Hematopoietic multipotent progenitor cell treated with erythropoietin and hydrocortisone succinate and interleukin-3 and kit ligand, for 8 days (in vitro differentiated cells): ENCODE measurements at regions not wholly inside any gene's neighbourhood (a gene's known extent, or its start where the extent isn't known, plus 50 kb on each side); places are given as distances from the start of the nearest gene placed in this dataset.

Experiments
- DNase-seq: peaks from one replicate; pipeline ENCODE4 v3.0.0-alpha.2; 2015

DNA sequence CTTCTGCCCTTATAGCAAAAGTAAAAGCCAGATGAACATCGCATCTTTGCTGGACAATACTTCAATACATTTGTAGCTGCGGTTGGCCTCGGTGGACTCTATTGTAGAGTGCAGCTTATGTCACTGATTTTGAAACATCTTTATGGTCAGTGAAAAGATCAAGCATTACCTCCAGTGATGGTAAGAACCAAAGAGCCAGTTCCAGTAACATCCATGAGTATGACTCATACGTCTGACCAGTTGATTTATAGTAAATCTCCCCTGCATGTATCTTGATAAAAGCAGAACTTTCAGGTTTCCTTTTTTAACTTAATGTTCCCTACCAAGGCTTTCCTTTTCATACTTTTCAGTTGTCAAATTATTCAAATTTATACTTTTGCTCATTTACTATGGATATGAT is 119.2 kb upstream of the HNRNPA3 start:
- no peak for DNase-seq

DNA sequence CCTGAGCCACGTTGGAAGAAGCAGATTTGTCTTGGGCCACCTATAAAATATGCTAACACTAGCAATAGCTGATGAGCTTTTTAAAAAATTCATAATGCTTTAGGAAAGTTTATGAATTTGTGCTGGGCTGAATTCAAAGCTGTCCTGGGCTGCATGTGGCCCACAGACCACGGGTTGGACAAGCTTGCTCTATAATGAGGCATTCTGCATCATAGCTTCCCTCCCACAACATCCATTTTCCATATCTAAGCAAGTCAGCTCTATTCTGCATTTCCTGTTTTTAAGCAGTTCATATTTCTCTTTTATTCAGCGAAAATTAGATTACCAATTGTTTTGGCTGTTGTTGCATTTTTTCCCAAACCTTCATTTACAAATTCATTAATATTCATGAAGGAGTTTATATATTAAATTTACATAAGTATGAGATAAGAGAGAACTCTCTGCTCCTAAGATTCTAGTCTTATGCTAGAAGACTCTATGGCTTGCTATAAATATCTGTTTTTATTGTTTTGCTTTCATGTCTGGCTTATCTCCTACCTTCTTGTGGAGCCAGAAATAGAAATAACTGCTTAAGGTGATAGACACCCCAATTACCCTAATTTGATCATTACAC is 114.5 kb upstream of the HNRNPA3 start:
- no peak for DNase-seq

- DNase-seq, result no peak
Measured at GRCh38 chr2:177101930-177102329, 110.7 kb upstream of the HNRNPA3 start.

- peak; percentile 2 for DNase-seq
Measured at GRCh38 chr2:177106212-177106611, 106.4 kb upstream of the HNRNPA3 start.

DNA sequence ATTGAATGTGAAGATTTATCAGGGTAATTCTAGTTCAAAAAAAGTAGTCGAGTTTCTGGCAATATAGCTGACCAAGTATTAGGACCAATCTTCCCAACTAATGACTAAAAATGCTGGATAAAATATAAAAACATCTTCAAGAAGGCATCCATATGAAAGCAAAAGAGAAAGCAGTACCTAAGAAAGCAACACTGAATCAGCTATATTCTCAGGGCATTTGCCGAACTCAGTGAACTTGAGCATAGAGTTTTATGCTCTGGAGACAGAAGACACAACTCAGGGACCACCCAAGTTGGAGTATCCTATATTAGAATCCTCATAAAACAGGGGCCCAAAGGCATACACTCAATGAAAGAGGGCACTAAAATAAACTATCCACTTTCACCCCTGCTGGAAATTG is 103.7 kb upstream of the HNRNPA3 start:
- DNase-seq, result no peak

GRCh38 chr2:177114712-177115111 is 97.9 kb upstream of the HNRNPA3 start:
- DNase-seq, result no peak

DNA sequence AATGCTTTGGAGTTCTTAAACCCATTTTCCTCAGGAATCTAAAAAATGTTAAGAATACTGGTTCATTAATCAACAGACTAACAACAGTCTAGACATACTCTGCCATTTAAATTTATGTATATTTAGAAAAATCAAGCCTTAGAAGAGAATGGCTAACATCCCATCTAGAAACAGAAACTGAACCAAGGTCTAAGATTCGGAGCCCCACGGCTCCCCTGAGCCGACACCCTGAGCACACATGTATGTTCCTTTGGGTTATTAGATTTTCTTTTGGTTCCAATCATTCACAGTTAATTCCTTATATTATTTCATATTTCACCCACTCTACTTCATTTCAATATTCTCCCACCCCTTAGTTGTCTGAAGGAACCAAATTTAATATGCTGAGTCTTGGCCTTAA is 94.8 kb upstream of the HNRNPA3 start:
- DNase-seq, result no peak

DNA sequence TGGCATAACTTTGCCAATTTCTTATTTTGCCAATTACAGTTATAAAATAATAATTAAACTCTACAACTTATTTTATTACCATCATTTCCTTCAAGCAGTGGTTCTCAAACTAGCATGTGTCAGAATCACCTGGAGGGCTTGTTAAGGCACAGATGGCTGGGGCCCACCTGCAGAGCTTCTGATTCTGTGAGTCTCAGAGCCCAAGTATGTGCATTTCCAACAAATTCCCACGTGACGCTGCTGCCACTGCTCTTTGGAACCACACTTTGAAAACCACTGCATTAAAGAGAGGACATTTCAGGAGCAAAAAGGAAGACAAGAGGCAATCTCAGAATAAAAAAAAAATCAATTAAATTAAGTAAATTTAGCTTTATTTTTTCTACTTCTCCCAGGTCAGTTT is 94.0 kb upstream of the HNRNPA3 start:
- no peak for DNase-seq

DNA sequence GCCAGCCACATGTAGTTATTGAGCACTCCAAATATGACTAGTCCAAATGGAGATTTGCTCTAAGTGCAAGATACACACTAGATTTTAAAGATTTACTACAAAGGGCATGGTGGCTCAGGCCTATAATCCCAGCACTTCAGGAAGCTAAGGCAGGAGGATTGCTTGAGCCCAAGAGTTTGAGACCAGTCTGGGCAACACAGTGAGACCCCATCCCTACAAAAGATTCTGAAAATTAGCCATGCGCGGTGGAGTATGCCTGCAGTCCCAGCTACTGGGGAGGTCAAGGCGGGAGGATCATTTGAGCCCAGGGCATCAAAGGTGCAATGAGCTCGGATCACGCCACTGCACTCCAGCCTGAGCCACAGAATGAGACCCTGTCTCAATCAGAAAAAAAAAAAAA is 93.5 kb upstream of the HNRNPA3 start:
- DNase-seq, result no peak

- no peak for DNase-seq
Measured at GRCh38 chr2:177123048-177123447, 89.5 kb upstream of the HNRNPA3 start.

DNA sequence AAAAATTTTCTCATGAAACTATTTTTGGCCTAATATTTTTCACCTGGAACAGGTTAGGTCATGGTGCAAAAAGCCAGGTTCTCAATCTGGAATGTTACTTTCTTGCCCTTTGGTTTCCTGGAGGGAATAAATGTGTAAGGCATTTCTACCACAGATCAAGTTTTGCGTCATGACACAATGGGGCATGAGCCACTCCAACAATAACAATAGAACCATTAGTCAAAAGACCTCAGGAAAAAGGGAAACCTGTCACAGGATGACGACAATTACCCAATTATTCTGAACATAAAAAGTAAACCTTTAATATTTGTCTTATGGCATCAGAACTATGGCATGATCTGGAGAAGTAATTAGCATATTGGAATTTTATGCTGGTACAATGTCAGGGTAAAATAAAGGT is 88.2 kb upstream of the HNRNPA3 start:
- no peak for DNase-seq

DNA sequence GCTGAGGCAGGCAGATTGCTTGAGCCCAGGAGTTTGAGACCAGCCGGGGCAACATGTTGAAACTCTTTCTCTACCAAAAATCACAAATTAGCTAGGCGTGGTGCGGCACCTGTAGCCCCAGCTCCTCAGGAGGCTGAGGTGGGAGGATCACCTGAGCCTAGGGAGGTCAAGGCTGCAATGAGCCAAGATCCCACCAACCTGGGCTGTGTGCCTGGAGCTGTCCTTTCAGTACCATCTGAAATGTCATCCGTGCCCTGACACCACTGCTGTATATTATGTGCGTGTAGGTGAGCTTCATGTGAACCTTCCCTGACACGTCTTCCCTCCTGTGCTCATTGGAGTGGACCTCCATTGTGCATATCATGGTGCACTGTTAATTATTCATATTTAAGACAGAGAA is 84.8 kb upstream of the HNRNPA3 start:
- DNase-seq, result no peak

- no peak for DNase-seq
Measured at GRCh38 chr2:177129610-177130009, 83.0 kb upstream of the HNRNPA3 start.

DNA sequence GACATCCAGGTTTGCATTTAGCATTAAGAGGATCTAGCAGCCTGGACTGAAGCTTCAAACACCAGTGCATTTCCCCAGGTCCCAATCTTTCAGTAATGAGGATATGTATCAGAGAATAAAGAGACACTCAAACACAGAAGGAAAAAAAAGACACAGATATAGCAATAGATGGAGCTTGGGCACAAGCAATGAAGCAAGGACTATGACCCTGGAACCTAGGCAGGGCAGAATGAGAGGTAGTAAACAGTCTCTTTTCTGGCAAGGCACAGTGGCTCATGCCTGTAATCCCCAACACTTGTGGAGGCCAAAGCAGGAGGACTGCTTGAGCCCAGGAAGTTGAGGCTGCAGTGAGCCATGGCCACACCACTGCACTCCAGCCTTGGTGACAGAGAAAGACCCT is 80.7 kb upstream of the HNRNPA3 start:
- DNase-seq, result no peak

DNA sequence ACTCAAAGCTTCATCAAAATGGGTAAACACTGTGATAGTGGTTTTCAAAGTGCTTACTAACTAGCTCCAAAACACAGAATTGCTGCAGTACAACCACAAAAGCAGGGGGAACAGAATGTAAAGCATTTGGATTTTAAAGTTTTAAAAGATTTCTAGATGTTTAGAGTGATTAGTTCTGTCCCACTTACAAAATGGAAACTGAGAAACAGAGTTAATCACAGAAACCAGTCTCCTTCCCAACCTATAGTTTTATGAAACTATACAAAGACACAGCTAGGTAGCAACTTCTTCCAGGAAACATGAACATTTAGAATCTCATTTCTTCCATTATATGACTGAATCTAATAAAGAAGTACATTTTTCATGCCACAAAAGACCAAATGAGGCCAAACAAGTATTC is 73.8 kb upstream of the HNRNPA3 start:
- no peak for DNase-seq

DNA sequence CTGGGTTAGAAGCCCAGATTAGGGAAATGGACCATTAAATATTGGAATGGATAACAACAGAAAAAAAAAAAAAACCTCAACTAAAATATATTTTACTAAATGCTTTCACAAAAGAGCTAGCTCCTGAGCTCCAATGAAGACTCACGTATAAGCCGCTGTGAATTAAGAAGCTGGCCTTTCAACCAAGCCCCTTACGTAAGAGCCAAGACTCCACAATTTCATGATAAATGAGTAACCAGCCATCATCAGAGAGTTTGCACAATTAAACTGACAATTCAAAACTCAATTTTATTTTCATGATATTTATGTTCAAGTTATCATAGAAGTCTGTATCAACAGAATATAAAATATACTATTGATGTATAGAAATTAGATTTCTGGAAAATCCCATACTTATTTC is 70.7 kb upstream of the HNRNPA3 start:
- no peak for DNase-seq

DNA sequence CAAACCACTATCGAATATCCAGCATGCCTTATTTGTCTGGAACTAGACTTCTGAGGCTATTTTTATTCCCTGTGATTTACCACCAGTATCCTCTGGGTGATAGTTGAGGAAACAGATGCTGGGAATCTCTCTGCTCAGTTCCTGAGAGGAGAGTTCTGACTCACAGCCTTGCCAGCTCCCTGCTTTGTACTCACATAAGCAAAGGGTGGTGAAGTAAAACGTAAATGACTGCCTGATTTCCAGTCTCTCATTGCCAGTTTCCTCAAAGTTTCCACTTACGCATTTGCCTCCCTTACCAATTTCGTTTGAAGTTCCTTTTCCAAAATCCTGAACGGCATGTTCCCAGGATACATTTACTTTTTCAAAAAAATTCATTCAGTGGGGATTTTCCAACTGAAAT is 69.2 kb upstream of the HNRNPA3 start:
- no peak for DNase-seq

DNA sequence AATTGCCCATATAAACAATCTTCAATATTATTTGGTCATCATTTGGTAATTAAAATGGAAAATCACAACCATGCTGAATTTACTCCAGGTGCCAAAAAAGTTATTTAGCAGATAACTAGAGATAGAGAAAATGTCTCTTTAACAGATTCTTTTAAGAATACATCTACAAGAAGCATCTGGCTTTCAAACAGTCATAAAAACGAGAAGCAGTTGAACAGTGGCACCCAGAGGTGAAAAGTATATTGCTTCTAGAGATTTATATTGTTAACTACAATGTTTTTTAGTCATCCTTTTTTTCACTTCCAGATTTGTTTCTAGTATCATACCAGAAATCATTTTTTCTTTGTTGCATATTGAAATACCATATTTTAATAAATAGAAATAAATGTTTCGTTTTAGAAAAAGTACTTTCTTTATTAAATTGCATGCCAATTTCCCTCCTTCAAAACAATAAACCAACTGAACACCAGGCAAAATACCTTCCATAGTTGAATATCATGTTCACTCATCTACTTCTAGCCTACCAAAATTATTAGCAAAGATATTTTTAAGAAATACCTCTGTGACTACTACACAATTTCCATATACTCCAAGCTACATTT is 65.4 kb upstream of the HNRNPA3 start:
- peak; percentile 60 for DNase-seq

DNA sequence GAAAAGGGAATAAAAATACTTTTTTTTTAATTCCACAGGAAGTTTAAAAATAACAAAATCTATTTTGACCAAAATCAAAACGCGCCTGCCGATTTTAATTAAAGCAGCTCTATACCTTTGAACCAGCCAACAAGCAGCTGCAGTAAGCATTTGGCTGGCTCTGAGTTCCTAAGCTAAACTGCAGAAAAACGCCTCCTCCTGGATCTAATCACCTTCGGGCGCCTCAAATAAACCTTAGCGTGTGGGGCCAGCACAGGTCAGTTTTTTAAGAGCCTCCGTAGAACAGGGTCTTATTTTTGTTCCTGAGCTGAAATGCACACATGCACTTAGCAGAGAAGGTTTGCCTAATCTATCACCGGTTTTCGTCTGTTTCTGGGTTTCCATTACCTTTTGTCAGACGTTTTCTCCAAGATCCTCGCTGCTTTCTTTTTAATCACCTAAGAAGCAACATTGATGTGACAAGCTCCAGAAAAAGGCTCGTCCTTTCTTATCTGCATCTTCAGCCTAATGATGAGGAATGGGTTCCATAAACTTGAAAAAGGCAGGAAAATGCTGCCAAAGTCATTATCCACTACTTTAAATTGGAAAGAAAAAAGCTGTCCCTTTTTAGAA is 64.7 kb upstream of the HNRNPA3 start:
- DNase-seq, result no peak

GRCh38 chr2:177148477-177149154 is 64.0 kb upstream of the HNRNPA3 start:
- DNase-seq, result peak; percentile 70

DNA sequence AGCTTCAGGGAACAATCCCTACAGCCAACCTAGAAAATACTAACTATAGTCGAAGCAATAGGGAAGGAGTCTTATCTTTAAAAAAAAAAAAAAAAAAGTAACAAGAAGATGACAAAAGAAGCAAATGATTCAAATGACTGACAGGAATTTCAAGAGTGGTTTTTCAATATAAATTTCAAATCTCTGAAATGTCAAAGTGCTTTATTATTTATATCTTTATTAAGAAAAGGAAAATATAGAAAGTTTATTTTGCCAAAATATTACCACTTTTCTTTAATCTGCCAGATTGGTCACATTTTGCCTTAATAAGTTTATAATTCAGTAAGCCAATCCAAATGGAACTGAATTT is 63.5 kb upstream of the HNRNPA3 start:
- no peak for DNase-seq

DNA sequence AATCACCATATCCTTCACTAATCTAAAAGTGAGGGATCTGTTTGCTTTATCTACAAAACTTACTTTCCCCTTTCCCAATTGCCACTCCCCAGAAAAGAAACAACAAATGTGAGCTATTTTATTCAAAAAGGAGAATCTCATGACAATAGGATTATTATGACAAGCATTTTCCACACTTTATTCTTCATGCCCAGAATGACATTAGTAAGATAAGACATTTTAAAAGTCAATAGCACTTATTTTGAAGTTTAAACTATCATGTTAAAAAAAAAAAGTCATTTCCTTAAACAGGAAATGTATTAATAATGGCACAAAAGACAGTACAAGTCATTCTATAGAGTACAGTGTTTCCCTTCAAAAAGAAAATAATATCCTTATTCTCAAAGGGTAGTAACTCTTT is 58.8 kb upstream of the HNRNPA3 start:
- no peak for DNase-seq

- no peak for DNase-seq
Measured at GRCh38 chr2:177154809-177155208, 57.8 kb upstream of the HNRNPA3 start.

DNA sequence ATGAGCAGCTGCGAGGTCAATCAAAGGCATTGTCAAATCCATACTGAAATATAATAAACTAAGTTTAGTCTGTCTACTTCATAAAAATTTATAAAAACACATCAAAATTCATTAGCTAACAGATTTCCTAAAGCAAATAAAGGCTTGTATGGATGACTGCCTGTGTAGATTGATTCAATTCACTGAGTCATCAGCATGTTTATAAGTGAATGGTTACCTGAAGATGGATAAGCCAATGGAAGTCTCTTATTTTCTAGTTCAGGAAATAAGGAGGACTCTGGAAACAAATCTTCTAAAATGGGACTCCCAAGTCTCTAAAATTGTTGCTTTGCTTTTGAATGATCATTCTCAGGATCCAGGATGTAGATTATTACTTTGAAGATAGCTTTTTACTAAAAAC is 57.0 kb upstream of the HNRNPA3 start:
- DNase-seq, result no peak
